ENCODE measurements at regions not wholly inside any gene's neighbourhood (a gene's known extent, or its start where the extent isn't known, plus 50 kb on each side); places are given as distances from the start of the nearest gene placed in this dataset.

- no peak for DNase-seq (ENCODE audit: low read depth in 2 of 2)
Observed at GRCh38 chr6:114436691-114437090, 93.9 kb upstream of the HS3ST5 start.

DNA sequence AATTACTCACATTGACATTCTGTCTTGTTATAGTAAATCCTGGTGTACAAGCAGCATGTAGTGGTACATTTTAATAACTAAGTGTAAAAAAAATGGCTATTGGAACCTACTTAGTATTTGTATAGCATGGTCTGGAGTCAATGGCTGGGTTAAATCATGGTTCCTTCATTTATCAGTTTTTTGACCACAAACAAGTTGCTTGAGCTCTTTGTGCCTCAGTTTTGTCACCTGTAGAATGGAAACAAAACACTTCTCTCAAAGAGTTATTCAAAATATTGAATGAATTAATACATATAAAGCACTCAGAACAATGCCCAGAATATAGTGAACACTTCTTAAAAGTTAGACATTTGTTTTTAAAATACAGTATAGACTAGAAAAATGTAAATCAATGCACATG lies 93.2 kb upstream of the HS3ST5 start:
- no peak for DNase-seq (ENCODE audit: low read depth in 2 of 2)

DNA sequence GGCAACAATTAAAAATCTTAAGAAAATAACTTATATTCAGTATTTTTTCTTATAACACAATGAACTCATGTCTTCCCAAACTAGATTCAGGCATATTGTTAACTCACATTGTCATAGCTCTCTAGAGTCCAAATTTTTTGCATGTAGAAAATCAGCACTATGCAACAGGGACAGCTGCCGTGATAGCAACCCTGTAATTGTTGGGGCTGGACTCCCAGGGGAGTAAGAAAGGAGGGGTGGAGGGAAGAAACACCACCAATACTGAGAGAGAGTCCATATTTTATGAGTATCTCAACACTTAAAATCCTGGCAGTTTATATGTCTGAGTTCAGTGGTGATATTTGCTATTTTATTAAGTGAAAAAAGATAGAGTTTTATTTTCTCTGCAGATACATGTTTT lies 89.6 kb upstream of the HS3ST5 start:
- no peak for DNase-seq (ENCODE audit: low read depth in 2 of 2)

- no peak for DNase-seq (ENCODE audit: low read depth in 2 of 2)
Observed at GRCh38 chr6:114431641-114432040, 88.8 kb upstream of the HS3ST5 start.

DNA sequence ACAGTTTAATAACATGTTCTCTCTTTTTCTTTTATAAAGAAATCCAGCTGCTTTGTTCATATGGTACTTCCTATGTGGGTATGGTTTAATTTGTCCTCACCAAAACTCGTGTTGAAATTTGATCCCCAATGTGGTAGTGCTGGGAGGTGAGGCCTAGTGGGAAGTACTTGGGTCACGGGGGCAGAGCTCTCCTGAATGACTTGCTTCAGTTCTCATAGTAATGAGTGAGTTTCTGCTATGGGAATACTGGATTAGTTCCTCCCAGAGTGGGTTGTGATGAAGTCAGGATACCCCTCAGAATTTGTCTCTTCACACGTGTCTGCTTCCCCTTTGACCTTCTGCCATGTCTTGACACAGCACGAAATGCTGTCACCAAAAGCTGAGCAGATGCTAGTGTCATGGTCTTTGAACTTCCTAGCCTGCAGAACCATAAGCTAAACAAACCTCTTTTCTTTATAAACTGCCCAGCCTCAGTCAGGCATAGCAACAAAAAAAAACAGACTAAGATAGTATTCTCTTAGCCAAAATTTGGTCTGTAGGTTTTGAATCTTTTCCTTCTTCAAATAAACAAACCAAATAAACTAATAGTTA lies 87.8 kb upstream of the HS3ST5 start:
- no peak for DNase-seq (ENCODE audit: low read depth in 2 of 2)

DNA sequence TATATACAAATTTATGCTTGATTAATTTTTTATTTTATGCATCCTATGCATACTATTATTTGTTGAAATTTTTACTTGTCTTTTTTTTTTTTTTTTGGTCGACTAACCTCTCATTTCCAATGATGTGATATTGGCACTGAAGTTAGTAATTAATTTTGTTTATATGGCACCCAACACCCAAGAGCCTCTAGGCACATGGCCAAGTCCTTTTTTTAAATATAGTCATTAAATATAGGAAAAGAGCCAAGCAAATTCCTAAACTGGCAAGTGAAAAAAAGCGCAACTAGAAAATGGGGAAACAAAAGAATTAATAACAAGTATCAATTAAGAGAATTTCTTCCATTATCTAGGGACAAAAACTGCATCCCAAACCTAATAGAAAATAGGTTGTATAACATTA lies 85.5 kb upstream of the HS3ST5 start:
- no peak for DNase-seq (ENCODE audit: low read depth in 2 of 2)

GRCh38 chr6:114421199-114421598 lies 78.4 kb upstream of the HS3ST5 start:
- no peak for DNase-seq (ENCODE audit: low read depth in 2 of 2)

DNA sequence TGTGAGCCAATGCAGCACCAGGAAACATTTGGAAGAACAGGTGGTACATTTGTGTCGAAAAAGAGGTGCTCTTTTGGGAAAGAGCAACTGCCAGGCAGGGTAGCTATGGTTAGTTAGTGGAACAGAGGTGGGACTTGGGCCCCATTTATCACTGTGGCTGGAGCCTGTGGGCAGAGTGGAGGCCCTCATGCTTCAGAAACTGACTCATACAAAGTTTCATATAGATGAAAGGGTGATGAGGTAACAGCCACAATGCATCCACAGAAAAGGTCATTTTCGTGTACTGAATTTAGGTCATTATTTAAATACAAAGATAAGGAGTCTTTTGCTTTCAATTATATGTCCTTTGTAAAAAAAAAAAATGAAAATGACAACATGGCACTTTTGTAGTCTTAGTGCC lies 76.4 kb upstream of the HS3ST5 start:
- DNase-seq (ENCODE audit: low read depth in 2 of 2): no peak

- no peak for DNase-seq (ENCODE audit: low read depth in 2 of 2)
Observed at GRCh38 chr6:114418304-114418972, 75.6 kb upstream of the HS3ST5 start.

GRCh38 chr6:114407426-114408035 lies 64.7 kb upstream of the HS3ST5 start:
- no peak for DNase-seq (ENCODE audit: low read depth in 2 of 2)

DNA sequence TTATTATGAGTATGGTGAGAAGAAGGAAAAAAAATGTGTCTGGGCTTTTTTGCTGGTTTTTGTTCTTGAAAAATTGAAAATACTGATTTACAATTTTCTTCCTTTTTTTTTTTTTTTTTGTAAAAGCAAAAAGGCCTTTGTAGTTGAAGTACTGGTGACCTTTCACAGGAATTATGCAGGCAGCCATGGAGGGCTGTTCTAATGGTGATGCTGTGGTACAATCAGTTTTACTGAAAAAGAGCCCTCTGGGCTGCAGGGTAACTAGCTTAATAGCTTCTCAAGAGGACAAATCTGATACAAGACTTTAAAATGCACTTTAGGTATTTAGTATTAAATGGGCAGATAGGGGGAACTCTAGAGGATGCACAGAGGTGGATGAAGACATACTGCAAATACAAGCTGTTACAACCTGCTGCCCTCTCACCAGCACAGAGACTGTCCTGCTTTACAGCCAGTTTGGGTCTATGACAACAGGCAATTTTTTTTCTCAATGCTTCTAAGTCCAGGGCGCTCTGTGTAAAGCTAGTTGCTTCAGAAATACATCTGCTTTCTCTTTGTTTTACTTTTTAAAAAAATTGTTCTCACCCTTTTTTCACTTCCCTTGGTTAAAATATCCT lies 61.6 kb upstream of the HS3ST5 start:
- no peak for DNase-seq (ENCODE audit: low read depth in 2 of 2)

- DNase-seq (ENCODE audit: low read depth in 2 of 2): no peak
Observed at GRCh38 chr6:114403858-114404257, 61.0 kb upstream of the HS3ST5 start.

- no peak for DNase-seq (ENCODE audit: low read depth in 2 of 2)
Observed at GRCh38 chr6:114398481-114398880, 55.7 kb upstream of the HS3ST5 start.

Measured in stimulated activated CD8-positive, alpha-beta memory T cell treated with anti-CD3 and anti-CD28 coated beads, Interleukin-2, amount 100 ng/mL, for 48 hours (primary cell).